Lower leg skin (tissue), 4 donors: ENCODE measurements at regions not wholly inside any gene's neighbourhood (a gene's known extent, or its start where the extent isn't known, plus 50 kb on each side); places are given as distances from the start of the nearest gene placed in this dataset.

ENCODE experiments used
- DNase-seq, 2 donors: peaks; one replicate each; pipeline ENCODE4 v3.0.0-alpha.2; 2019; ENCODE audit warnings: low spot score in 2 of 2
- H3K4me3 ChIP-seq: fragments of 200-600 bp; sonication (generic); 2 replicates; pipeline ENCODE4 v1.5.1; 2017; ENCODE audit warnings: mild to moderate bottlenecking, low read depth; ENCODE audit not compliant: poor library complexity, severe bottlenecking
- CTCF ChIP-seq, 3 donors: fragments of 450-650 bp; IDR thresholded peaks; one replicate each; pipeline ENCODE4 v1.5.1; 2016; ENCODE audit warnings: antibody characterized with exemption in 3 of 3, mild to moderate bottlenecking in 3 of 3, moderate library complexity in 2 of 3
- POLR2A ChIP-seq, 2 donors: fragments of 450-650 bp; IDR thresholded peaks; one replicate each; pipeline ENCODE4 v1.6.1; 2016 to 2017; ENCODE audit warnings: antibody characterized with exemption in 2 of 2, mild to moderate bottlenecking in 1 of 2, moderate library complexity in 1 of 2
- WGBS, 2 donors: methylation state at CpG; one replicate each; pipeline ENCODE4 v1.1.5; 2018; 5-methylcytosine and 5-hydroxymethylcytosine counted together
- intact Hi-C: fragments of 100-400 bp; cut with DNase I; formaldehyde crosslinking; loops from one replicate; pipeline ENCODE4 v1.15.0; 2023; ENCODE audit warnings: low total_unique reads

DNA sequence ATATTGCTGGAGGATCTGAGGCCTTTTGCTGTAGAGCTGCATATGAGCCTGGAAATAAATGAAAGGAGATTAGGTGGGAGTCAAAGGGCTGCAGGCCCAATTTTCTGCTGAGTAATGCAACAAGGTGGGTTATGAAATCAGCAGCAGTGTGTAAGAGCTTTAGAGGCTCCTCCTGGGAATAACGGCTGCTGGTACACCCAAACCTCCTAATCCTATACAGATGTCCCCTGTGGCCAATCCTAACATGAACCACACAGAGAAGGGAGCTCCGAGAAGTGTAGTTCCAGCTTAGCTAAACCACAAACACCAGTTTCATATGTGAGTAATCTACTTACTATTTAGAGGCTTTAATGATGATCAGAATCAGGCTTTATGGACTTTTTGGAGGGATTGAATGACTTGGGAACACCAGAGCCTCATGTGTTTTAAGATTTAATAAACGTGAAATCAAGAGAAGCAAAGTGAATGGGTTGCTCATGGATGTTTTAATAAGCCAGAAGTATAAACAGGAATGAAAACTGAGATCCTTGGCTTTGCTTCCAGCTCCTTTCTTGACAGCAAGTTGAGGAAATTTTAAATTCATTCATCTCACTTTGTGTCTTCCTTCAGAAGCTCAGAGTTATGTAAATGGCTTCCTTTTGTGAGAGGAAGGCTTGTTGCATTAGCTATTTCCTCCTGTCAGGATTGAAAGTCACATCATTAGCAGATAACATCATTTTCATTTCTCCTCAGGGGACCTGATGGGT is 437.5 kb downstream of the TMEM232 start:
- TF ChIP-seq CTCF (IDR thresholded peaks at IDR 0.05) = no peak
- TF ChIP-seq POLR2A (IDR thresholded peaks at IDR 0.05) = no peak
- intact Hi-C loops = no loop called here
- DNase-seq = no peak
- WGBS, 2 donors = 50 to 72% methylated on average over 3 of the region's 3 CpGs
- H3K4me3 ChIP-seq = no peak overlapping the region

DNA sequence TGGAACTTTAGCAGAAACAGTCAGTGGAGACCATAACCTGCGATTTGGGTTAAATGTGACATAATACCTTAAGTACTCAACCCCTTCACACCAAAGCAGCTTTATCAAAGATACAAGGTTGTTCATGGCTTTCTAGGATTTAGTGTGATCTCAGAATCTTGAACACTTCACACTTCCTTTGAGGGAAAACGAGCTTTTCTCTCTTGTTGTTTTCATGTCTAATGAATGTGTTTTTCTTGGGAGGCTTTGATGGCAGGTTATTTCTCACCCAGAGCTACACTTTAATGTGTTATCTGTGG is 437.0 kb downstream of the TMEM232 start:
- DNase-seq = no peak
- no peak overlapping the region for H3K4me3 ChIP-seq
- no peak for TF ChIP-seq POLR2A (IDR thresholded peaks at IDR 0.05)
- no peak for TF ChIP-seq CTCF (IDR thresholded peaks at IDR 0.05)
- intact Hi-C loops = no loop called here
- WGBS, 2 donors = 56 to 69% methylated on average over 2 of the region's 2 CpGs

- 56 to 77% methylated on average over 1 of the region's 1 CpG for WGBS, 2 donors
- TF ChIP-seq CTCF (IDR thresholded peaks at IDR 0.05) (no peak), POLR2A (IDR thresholded peaks at IDR 0.05) (no peak)
- no peak for DNase-seq
- H3K4me3 ChIP-seq = no peak overlapping the region
- intact Hi-C loops = no loop called here
Observed at GRCh38 chr5:110290542-110290941, 435.9 kb downstream of the TMEM232 start.

DNA sequence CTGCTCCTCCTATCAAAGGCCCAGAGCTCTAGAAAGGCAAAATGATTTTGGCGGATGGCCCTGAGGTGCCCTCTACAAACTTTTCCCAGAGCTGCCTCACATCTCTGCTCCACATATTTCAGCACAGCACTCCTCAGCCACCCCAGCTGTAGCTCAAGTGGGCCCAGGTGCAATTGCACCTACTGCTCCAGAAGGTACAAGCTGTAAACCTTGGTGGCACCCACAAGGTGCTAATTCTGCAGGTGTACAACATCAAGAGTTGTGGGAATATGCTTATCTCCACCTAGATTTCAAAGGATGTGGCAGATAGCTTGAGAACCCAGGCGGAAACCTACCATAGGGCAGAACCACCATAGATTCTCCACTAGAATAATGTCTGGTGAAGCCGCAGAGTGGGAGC is 432.2 kb downstream of the TMEM232 start:
- no peak for DNase-seq
- H3K4me3 ChIP-seq = no peak overlapping the region
- WGBS, 2 donors = 90 to 100% methylated on average over 3 of the region's 3 CpGs
- no peak for TF ChIP-seq POLR2A (IDR thresholded peaks at IDR 0.05)
- no peak for TF ChIP-seq CTCF (IDR thresholded peaks at IDR 0.05)
- intact Hi-C loops = no loop called here

- intact Hi-C loops = no loop called here
- TF ChIP-seq CTCF (IDR thresholded peaks at IDR 0.05) = no peak
- TF ChIP-seq POLR2A (IDR thresholded peaks at IDR 0.05) = no peak
- DNase-seq = no peak
- WGBS, 2 donors = 38% methylated on average over 3 of the region's 3 CpGs
- no peak overlapping the region for H3K4me3 ChIP-seq
Observed at GRCh38 chr5:110297152-110297670, 429.3 kb downstream of the TMEM232 start.

- H3K4me3 ChIP-seq = no peak overlapping the region
- intact Hi-C loops = no loop called here
- no peak for TF ChIP-seq CTCF (IDR thresholded peaks at IDR 0.05)
- TF ChIP-seq POLR2A (IDR thresholded peaks at IDR 0.05) = no peak
- WGBS, 2 donors = 83 to 91% methylated on average over 1 of the region's 1 CpG
- no peak for DNase-seq
Observed at GRCh38 chr5:110304176-110304575, 422.3 kb downstream of the TMEM232 start.
